ENCODE measurements at regions not wholly inside any gene's neighbourhood (a gene's known extent, or its start where the extent isn't known, plus 50 kb on each side); places are given as distances from the start of the nearest gene placed in this dataset.

- peaks cover 2% of the 10 kb centered on the region for H3K4me1 ChIP-seq (ENCODE audit: control insufficient read depth, insufficient read depth, low read length)
- ATAC-seq (no peak), DNase-seq (no peak)
- no peak overlapping the region for H3K4me3 ChIP-seq (ENCODE audit: low read length)
- no peaks in the 10 kb centered on the region for H3K9me3 ChIP-seq (ENCODE audit: control insufficient read depth, low read length)
- no peak overlapping the region for H3K27ac ChIP-seq (ENCODE audit: low read length)
- intact Hi-C loops (cut with DNase I): no loop called here
- H3K27me3 ChIP-seq (ENCODE audit: control insufficient read depth, insufficient read depth): no peaks in the 10 kb centered on the region
Observed at GRCh38 chr5:148931453-148932057, 105.1 kb downstream of the ADRB2 start.

DNA sequence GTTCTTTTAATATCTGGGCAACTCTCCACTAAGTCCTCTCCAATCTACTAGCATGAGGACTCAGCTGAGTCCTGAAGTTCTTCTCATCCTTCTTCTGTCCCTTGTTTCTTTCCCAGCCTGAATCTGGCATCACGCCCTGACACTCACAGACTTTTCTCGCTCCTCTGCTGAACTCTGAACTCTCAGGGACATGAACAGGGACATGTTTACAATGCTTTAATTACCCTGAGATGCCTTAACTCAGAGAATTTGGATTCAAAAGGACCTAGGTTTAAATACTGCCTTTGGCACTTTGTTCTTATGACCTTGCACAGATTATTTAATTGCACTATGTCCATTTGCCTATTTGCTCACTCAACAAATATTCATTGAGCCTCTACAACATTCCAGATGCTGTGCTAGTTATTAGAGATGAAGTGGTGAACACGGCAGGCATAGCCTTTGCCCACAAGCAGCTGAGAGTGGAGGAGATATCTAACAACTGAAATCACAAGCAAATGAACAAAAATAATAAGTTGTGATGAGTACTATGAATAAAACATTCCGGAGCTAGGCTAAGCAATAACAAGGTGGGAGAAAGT lies 106.0 kb downstream of the ADRB2 start:
- DNase-seq: no peak
- no peak overlapping the region for H3K4me3 ChIP-seq (ENCODE audit: low read length)
- H3K27me3 ChIP-seq (ENCODE audit: control insufficient read depth, insufficient read depth): no peaks in the 10 kb centered on the region
- no peaks in the 10 kb centered on the region for H3K9me3 ChIP-seq (ENCODE audit: control insufficient read depth, low read length)
- intact Hi-C loops (cut with DNase I): no loop called here
- ATAC-seq: no peak
- H3K27ac ChIP-seq (ENCODE audit: low read length): no peak overlapping the region
- 70% methylated on average over 4 of the region's 4 CpGs for WGBS
- H3K4me1 ChIP-seq (ENCODE audit: control insufficient read depth, insufficient read depth, low read length): peaks cover 2% of the 10 kb centered on the region

- Histone ChIP-seq H3K27me3 (ENCODE audit: control insufficient read depth, insufficient read depth) (no peaks in the 10 kb centered on the region), H3K27ac (ENCODE audit: low read length) (no peak overlapping the region), H3K4me1 (ENCODE audit: control insufficient read depth, insufficient read depth, low read length) (peaks cover 2% of the 10 kb centered on the region), H3K4me3 (ENCODE audit: low read length) (no peak overlapping the region), H3K9me3 (ENCODE audit: control insufficient read depth, low read length) (no peaks in the 10 kb centered on the region)
- ATAC-seq (no peak), DNase-seq (no peak)
- WGBS: 50% methylated on average over 1 of the region's 1 CpG
- intact Hi-C loops (cut with DNase I): no loop called here
Observed at GRCh38 chr5:148933903-148934432, 107.6 kb downstream of the ADRB2 start.

DNA sequence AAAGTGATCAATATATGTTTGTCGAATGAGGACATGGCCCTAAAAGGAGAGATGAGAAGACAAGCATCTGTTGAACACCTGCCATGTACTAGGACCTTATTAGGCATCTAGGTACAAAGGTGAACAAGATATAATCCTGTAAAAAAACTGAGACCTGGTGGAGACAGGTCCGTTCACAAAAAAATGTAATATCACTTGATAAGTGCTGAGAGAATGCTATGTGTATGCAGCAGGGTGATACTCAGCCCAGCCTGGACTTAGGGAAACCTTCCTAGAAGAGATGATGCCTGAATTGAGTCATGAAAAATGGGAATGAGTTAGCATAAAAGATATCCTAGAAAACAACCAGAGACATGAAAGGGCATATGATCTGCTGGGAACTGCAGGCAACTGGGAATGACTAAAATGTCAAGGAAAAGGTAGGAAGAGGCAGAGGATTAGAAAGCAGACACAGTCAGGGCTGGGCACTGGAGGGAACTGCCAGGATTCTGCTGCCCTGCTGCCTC lies 108.5 kb downstream of the ADRB2 start:
- intact Hi-C loops (cut with DNase I): no loop called here
- Histone ChIP-seq H3K27me3 (ENCODE audit: control insufficient read depth, insufficient read depth) (no peaks in the 10 kb centered on the region), H3K4me1 (ENCODE audit: control insufficient read depth, insufficient read depth, low read length) (peaks cover 2% of the 10 kb centered on the region), H3K4me3 (ENCODE audit: low read length) (no peak overlapping the region), H3K9me3 (ENCODE audit: control insufficient read depth, low read length) (no peaks in the 10 kb centered on the region), H3K27ac (ENCODE audit: low read length) (no peak overlapping the region)
- ATAC-seq: no peak
- 83% methylated on average over 2 of the region's 2 CpGs for WGBS
- DNase-seq: no peak

- Histone ChIP-seq H3K4me3 (ENCODE audit: low read length) (no peak overlapping the region), H3K27me3 (ENCODE audit: control insufficient read depth, insufficient read depth) (no peaks in the 10 kb centered on the region), H3K9me3 (ENCODE audit: control insufficient read depth, low read length) (no peaks in the 10 kb centered on the region), H3K27ac (ENCODE audit: low read length) (no peak overlapping the region), H3K4me1 (ENCODE audit: control insufficient read depth, insufficient read depth, low read length) (peaks cover 2% of the 10 kb centered on the region)
- no peak for ATAC-seq
- 56% methylated on average over 1 of the region's 1 CpG for WGBS
- intact Hi-C loops (cut with DNase I): no loop called here
- DNase-seq: no peak
Observed at GRCh38 chr5:148937239-148937638, 110.8 kb downstream of the ADRB2 start.

GRCh38 chr5:148937830-148938521 lies 111.6 kb downstream of the ADRB2 start:
- 85% methylated on average over 4 of the region's 4 CpGs for WGBS

DNA sequence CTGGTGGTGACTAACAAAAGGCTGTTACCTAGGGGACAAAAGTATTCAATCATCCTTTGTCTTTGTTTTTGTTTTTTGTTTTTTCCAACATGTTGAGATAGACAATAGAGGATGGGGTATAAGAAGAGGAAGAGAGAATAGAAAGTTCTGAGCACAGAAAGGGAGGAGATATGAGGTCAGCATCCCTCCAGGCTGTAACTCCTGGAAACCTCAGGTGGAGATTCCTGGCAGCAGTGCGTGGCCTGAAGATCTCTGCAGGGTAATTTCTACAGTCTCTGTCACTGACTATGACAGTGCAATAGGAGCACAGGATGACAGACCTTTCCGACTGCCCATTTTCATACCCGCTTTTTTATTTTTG lies 112.1 kb downstream of the ADRB2 start:
- Histone ChIP-seq H3K27ac (ENCODE audit: low read length) (no peak overlapping the region), H3K4me3 (ENCODE audit: low read length) (no peak overlapping the region), H3K4me1 (ENCODE audit: control insufficient read depth, insufficient read depth, low read length) (peaks cover 2% of the 10 kb centered on the region), H3K27me3 (ENCODE audit: control insufficient read depth, insufficient read depth) (no peaks in the 10 kb centered on the region), H3K9me3 (ENCODE audit: control insufficient read depth, low read length) (no peaks in the 10 kb centered on the region)
- intact Hi-C loops (cut with DNase I): no loop called here
- WGBS: 94% methylated on average over 3 of the region's 3 CpGs
- ATAC-seq: no peak
- DNase-seq: no peak

More at GRCh38 chr5:148937830-148938521, 111.6 kb downstream of the ADRB2 start:
- DNase-seq: no peak
- no peaks in the 10 kb centered on the region for H3K9me3 ChIP-seq (ENCODE audit: control insufficient read depth, low read length)
- no peak for ATAC-seq
- H3K27ac ChIP-seq (ENCODE audit: low read length): no peak overlapping the region
- no peaks in the 10 kb centered on the region for H3K27me3 ChIP-seq (ENCODE audit: control insufficient read depth, insufficient read depth)
- H3K4me1 ChIP-seq (ENCODE audit: control insufficient read depth, insufficient read depth, low read length): peaks cover 2% of the 10 kb centered on the region
- H3K4me3 ChIP-seq (ENCODE audit: low read length): no peak overlapping the region
- intact Hi-C loops (cut with DNase I): no loop called here

DNA sequence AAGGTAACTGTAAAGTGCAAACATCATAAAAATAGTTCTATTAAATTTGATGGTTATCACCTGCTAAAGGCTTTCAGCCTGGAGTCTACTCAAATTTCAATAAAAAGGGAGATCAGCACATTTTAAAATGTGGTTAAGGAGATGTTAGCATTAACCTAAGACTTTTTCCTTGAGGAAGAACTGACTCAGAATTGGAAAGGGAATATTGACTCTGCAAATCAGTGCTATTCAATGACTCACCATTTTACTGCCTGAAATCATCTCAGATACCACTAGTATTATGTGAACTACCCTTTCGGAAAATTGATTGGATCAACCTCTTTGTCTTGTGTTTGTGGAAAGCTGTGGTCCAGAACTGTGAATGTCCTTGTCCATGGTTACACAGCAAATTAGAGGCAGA lies 113.3 kb downstream of the ADRB2 start:
- Histone ChIP-seq H3K27me3 (ENCODE audit: control insufficient read depth, insufficient read depth) (no peaks in the 10 kb centered on the region), H3K4me1 (ENCODE audit: control insufficient read depth, insufficient read depth, low read length) (no peaks in the 10 kb centered on the region), H3K9me3 (ENCODE audit: control insufficient read depth, low read length) (no peaks in the 10 kb centered on the region), H3K4me3 (ENCODE audit: low read length) (no peak overlapping the region), H3K27ac (ENCODE audit: low read length) (no peak overlapping the region)
- no peak for DNase-seq
- ATAC-seq: no peak
- WGBS: 97% methylated on average over 1 of the region's 1 CpG
- intact Hi-C loops (cut with DNase I): no loop called here

DNA sequence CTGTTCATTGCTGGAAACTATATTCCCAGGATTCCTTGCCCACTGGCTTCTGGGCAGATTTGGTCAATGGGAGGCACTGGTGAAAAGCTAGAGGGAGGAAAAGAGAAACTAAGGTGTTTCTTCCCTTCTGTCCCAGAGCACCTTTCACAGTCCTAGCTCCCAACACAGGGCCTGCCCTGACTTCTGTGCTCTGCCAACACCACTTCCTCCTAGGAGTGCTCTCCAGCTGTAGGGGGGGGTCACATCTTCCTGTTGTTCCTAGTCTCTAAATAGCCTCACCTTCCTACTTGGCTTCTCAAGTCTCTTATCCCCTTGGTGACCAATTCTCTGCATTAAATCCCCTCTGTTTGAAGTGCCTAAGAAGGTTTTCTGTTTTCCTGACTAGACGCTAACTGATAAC lies 115.4 kb downstream of the ADRB2 start:
- ATAC-seq: no peak
- no peak for DNase-seq
- 3% methylated on average over 1 of the region's 1 CpG for WGBS
- H3K9me3 ChIP-seq (ENCODE audit: control insufficient read depth, low read length): no peaks in the 10 kb centered on the region
- H3K4me3 ChIP-seq (ENCODE audit: low read length): no peak overlapping the region
- no peak overlapping the region for H3K27ac ChIP-seq (ENCODE audit: low read length)
- H3K27me3 ChIP-seq (ENCODE audit: control insufficient read depth, insufficient read depth): no peaks in the 10 kb centered on the region
- intact Hi-C loops (cut with DNase I): no loop called here
- H3K4me1 ChIP-seq (ENCODE audit: control insufficient read depth, insufficient read depth, low read length): no peaks in the 10 kb centered on the region

GRCh38 chr5:148949841-148950470 lies 112.9 kb downstream of the SH3TC2 start:
- H3K4me3 ChIP-seq (ENCODE audit: low read length): no peak overlapping the region
- 69% methylated on average over 4 of the region's 4 CpGs for WGBS
- intact Hi-C loops (cut with DNase I): loop anchor here in 1 of 4 donors (10.0 kb wide), 1 partner anchor 215 kb away; no protein-coding TSS in a partner anchor

GRCh38 chr5:148950471-148950863 lies 112.4 kb downstream of the SH3TC2 start:
- Histone ChIP-seq H3K4me3 (ENCODE audit: low read length) (no peak overlapping the region), H3K4me1 (ENCODE audit: control insufficient read depth, insufficient read depth, low read length) (peaks cover 2% of the 10 kb centered on the region), H3K9me3 (ENCODE audit: control insufficient read depth, low read length) (no peaks in the 10 kb centered on the region), H3K27ac (ENCODE audit: low read length) (no peak overlapping the region), H3K27me3 (ENCODE audit: control insufficient read depth, insufficient read depth) (no peaks in the 10 kb centered on the region)
- intact Hi-C loops (cut with DNase I): loop anchor here in 1 of 4 donors (10.0 kb wide), 1 partner anchor 216 kb away; no protein-coding TSS in a partner anchor
- DNase-seq (no peak), ATAC-seq (no peak)
- WGBS: 43% methylated on average over 2 of the region's 2 CpGs

More at GRCh38 chr5:148949841-148950470, 112.9 kb downstream of the SH3TC2 start:
- no peaks in the 10 kb centered on the region for H3K27me3 ChIP-seq (ENCODE audit: control insufficient read depth, insufficient read depth)
- ATAC-seq (peak; percentile 57 to 65), DNase-seq (no peak)
- no peak overlapping the region for H3K27ac ChIP-seq (ENCODE audit: low read length)
- no peaks in the 10 kb centered on the region for H3K9me3 ChIP-seq (ENCODE audit: control insufficient read depth, low read length)
- H3K4me1 ChIP-seq (ENCODE audit: control insufficient read depth, insufficient read depth, low read length): peaks cover 2% of the 10 kb centered on the region
